HG02885 (cell line): ENCODE measurements at regions not wholly inside any gene's neighbourhood (a gene's known extent, or its start where the extent isn't known, plus 50 kb on each side); places are given as distances from the start of the nearest gene placed in this dataset.

Experiments
- ATAC-seq: cut with Tn5 transposase; IDR thresholded peaks from one replicate; pipeline ENCODE4 v1.9.1; 2021; ENCODE audit warnings: mild to moderate bottlenecking; ENCODE audit not compliant: unreplicated experiment, poor library complexity

- ATAC-seq, result no peak
Observed at GRCh38 chr12:125262851-125263250, 197.6 kb downstream of the AACS start.

- ATAC-seq, result no peak
Observed at GRCh38 chr12:125263385-125263784, 198.2 kb downstream of the AACS start.

GRCh38 chr12:125267114-125267513 is 201.9 kb downstream of the AACS start:
- no peak for ATAC-seq

- ATAC-seq, result no peak
Observed at GRCh38 chr12:125269276-125269675, 204.0 kb downstream of the AACS start.

GRCh38 chr12:125271892-125272291 is 206.7 kb downstream of the AACS start:
- ATAC-seq, result no peak

- no peak for ATAC-seq
Observed at GRCh38 chr12:125272383-125272933, 207.2 kb downstream of the AACS start.

GRCh38 chr12:125276567-125276966 is 211.3 kb downstream of the AACS start:
- ATAC-seq, result no peak

GRCh38 chr12:125280482-125281377 is 215.5 kb downstream of the AACS start:
- ATAC-seq, result no peak

GRCh38 chr12:125282921-125283320 is 217.7 kb downstream of the AACS start:
- ATAC-seq, result no peak

- ATAC-seq, result no peak
Observed at GRCh38 chr12:125283521-125283920, 218.3 kb downstream of the AACS start.

GRCh38 chr12:125284087-125284486 is 218.9 kb downstream of the AACS start:
- ATAC-seq, result no peak

- no peak for ATAC-seq
Observed at GRCh38 chr12:125284945-125285685, 219.9 kb downstream of the AACS start.

GRCh38 chr12:125286005-125286727 is 220.9 kb downstream of the AACS start:
- ATAC-seq, result no peak

- peak; percentile 78 for ATAC-seq
Observed at GRCh38 chr12:125287155-125287847, 222.1 kb downstream of the AACS start.

GRCh38 chr12:125288931-125289928 is 224.0 kb downstream of the AACS start:
- ATAC-seq, result no peak

- ATAC-seq, result no peak
Observed at GRCh38 chr12:125289970-125290369, 224.7 kb downstream of the AACS start.

GRCh38 chr12:125292700-125293099 is 227.5 kb downstream of the AACS start:
- no peak for ATAC-seq

GRCh38 chr12:125295550-125295949 is 230.3 kb downstream of the AACS start:
- no peak for ATAC-seq

- no peak for ATAC-seq
Observed at GRCh38 chr12:125296701-125297100, 231.5 kb downstream of the AACS start.
